Jurkat, Clone E6-1 (cell line): ENCODE measurements at regions not wholly inside any gene's neighbourhood (a gene's known extent, or its start where the extent isn't known, plus 50 kb on each side); places are given as distances from the start of the nearest gene placed in this dataset.
"Not testable (repeated sequence)": the region's sequence is repeated elsewhere in the genome, so short reads cannot be mapped to it uniquely, and the experiment has no call there.

Experiments
- DNase-seq: peaks from one replicate; pipeline ENCODE4 v3.0.0-alpha.2; 2011; ENCODE audit warnings: low read depth, low spot score
- H3K4me3 ChIP-seq: 2 replicates; pipeline ENCODE4 v1.5.1; 2011; ENCODE audit warnings: mild to moderate bottlenecking, low read length, control low read depth, moderate library complexity

DNA sequence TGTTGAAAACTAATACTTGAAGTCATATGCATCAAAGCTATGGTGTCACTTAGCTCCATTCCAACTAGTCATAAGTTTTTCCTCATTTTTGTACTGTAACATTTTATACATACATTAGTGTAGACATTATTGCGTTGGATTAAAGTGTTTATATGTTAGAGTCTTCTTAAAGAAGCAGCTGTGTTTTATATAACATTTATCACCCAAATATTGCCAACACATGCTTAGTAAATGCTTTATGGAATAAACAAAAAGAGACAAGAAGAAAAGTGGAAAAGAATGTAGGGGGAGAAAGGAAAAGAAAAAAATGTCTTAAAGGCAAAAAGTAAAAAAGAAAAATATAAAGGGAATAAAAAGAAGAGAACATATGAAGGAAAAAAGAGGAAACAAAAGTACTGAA, 1314.3 kb upstream of the CELF4 start:
- no peak for DNase-seq

GRCh38 chr18:38872342-38872741, 1306.7 kb upstream of the CELF4 start:
- H3K4me3 ChIP-seq, result no peak overlapping the region
- no peak for DNase-seq

More for the DNA sequence above, 1314.3 kb upstream of the CELF4 start:
- H3K4me3 ChIP-seq, result no peak overlapping the region

GRCh38 chr18:38868757-38869156, 1303.2 kb upstream of the CELF4 start:
- peak; percentile 34 for DNase-seq
- H3K4me3 ChIP-seq, result no peak overlapping the region

DNA sequence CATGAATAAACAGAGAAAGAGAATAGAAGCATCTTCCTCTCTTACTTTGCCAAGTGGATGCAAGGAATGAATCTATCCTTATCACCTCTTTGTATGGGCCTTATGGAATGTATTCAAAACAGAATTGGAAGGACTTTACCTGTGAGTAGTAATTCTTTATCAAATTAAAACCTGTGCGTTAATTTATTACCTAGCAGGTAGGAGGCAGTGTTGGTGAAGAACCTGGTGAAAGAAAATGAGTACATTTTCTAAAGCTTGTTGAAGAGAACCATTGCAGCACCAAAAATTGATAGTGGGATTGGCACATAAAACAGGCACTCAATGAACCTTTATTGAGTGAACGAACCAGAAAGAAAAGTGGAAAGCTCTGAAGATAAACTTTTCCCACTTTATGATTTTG, 1302.1 kb upstream of the CELF4 start:
- no peak overlapping the region for H3K4me3 ChIP-seq
- DNase-seq, result no peak

- H3K4me3 ChIP-seq, result no peak overlapping the region
- DNase-seq, result no peak
Measured at GRCh38 chr18:38851526-38851925, 1285.9 kb upstream of the CELF4 start.

DNA sequence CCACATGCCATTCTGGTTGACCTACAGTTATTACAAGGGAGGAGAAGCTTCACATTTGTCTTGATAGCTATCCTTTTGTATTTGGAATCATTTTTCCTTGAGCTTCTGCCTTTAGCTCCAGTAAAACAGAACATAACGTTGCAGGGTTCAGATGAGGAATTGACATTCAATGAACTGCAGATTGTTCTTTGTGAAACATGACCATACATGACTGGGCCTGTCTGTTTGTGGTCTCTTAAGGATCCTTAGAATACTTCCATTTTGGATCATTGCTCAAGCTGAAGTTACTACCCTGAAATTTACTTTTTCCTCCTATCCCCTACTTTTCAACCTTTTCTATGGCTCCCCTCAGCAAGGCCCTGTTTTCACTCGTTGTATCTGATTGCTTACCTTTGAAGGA, 1281.7 kb upstream of the CELF4 start:
- no peak for DNase-seq
- no peak overlapping the region for H3K4me3 ChIP-seq

- no peak overlapping the region for H3K4me3 ChIP-seq
- no peak for DNase-seq
Measured at GRCh38 chr18:38843291-38843690, 1277.7 kb upstream of the CELF4 start.

- DNase-seq, result no peak
- H3K4me3 ChIP-seq, result no peak overlapping the region
Measured at GRCh38 chr18:38826247-38826646, 1260.6 kb upstream of the CELF4 start.

DNA sequence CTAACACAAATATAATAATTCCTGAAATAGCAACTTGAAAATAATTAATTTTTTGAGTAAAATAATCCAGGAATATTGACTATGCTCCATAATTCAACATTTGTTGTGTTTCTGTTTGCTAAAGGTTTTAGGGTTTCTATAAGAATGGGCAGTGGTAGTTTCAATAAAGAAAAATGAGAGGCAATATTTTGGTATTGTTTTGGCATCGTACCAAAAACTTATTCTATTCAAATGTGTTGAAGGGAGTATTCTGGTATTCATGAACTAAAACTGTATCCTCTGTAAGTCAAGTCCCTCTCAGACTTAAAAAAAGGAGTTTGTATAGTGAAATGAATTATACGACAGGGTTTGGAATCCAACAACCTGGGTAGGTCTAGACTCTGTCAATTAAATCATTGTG, 1245.6 kb upstream of the CELF4 start:
- DNase-seq, result no peak
- no peak overlapping the region for H3K4me3 ChIP-seq

DNA sequence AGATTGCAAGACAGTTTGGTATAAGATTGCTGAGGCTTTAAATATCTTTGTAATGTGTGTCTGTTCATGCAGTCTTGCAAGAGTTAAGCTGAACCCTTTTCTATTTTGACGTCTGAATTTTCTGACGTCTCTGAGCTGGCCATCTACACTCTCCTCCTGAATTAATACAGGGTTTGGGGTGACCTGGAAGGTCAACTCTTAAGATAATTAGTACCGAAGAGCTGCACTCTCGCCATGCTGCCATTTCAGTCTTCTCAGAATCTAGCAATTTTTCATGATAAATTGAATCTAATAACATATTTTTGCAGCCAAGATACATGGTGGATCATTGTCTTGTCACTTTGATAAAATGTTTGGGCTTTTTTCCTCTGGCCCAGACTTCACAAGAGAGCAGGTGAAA, 1245.2 kb upstream of the CELF4 start:
- no peak overlapping the region for H3K4me3 ChIP-seq
- no peak for DNase-seq

DNA sequence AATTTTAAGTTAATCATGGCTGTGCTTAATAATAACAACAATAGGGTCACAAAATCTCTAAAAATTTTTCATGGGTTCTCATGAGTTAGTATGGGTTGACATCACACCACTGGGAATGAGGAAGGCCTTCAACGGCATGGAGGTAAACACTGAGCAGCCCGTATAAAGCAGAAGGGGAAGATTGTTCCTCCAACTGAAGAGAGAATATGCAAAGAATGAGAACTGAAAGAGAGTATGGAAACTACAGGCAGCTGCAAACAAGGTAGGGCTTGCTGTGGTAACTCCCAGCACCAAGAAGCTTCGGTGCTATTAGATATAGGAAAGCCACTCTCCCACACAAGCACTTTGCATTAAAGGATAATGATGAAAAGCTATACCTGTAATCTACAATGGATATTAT, 1242.3 kb upstream of the CELF4 start:
- DNase-seq, result no peak
- H3K4me3 ChIP-seq, result no peak overlapping the region

DNA sequence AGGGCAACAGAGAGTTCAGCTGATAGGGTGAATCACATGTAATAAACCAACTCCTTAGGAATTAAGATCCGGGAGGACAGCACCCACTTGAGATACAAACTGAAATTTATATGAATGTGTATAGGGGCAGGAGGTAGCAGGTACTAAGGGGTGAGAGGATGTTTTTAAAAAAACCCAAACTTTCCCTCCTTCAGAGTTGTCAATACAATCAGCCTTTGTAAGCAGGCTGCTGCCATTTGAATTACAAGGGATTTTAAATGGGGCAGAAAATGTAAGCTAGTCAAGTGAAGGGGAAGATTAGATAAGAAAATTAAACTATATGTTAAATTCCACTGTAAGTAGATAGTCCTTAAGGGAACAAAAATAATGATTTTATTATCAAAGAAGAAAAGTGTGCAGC, 1239.7 kb upstream of the CELF4 start:
- DNase-seq, result no peak
- no peak overlapping the region for H3K4me3 ChIP-seq

DNA sequence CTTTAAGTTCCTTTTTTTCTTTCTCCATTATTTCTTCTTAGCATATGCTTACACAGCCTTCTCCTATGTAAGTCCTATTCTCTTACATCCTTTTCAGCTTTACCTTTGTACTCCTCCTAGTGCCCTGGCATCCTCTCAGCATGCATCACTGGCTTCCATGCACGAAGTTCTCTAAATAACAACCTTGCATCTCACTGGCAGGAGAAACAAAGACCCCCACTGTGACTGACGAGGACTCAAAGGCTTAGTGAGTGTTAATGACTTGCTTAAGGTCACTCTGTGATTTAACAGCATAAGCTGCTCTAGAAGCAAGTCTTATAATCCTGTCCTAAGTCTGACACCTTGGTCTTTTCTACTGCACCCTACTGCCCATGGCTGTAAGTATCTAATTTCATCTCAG, 1236.0 kb upstream of the CELF4 start:
- DNase-seq, result no peak
- no peak overlapping the region for H3K4me3 ChIP-seq

DNA sequence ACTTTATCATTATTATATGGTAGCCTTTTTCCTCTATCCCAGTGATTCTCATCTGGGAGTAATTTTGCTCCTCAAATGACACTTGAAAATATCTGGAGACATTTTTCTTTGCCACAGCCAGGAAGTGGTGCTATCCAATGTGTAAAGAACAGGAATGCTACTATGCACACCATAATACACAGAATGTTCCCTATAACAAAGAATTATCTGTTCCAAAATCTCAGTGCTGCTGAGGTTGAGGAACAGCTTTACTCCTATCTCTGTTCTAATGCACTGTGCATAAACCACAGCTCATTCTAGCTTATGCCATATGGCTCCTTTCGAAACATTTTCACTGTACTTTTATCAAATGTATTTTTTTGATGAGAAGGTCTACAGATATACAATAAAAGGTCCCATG, 1231.2 kb upstream of the CELF4 start:
- H3K4me3 ChIP-seq, result no peak overlapping the region
- no peak for DNase-seq

DNA sequence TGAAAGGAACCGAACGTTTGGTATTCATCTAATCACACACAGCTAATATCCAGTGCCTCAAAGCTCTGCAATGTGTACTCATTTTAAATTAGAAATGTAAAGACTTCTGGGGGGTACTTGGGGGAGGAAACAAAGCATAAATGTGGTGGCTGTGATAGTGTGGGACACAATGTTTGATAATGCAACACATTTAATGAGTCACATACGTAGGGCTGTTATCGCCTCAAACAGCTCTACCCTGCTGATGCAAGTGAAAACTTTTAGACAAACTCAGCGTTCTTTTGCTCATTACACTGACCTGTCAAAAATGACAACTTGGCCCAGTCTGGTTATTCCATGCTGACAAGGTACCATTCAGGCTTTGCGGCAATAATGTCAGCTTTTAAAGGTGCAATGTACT, 1227.1 kb upstream of the CELF4 start:
- no peak for DNase-seq
- no peak overlapping the region for H3K4me3 ChIP-seq

- H3K4me3 ChIP-seq, result no peak overlapping the region
- no peak for DNase-seq
Measured at GRCh38 chr18:38790786-38791185, 1225.2 kb upstream of the CELF4 start.

GRCh38 chr18:38790303-38790702, 1224.7 kb upstream of the CELF4 start:
- DNase-seq, result peak; percentile 11
- H3K4me3 ChIP-seq, result no peak overlapping the region

DNA sequence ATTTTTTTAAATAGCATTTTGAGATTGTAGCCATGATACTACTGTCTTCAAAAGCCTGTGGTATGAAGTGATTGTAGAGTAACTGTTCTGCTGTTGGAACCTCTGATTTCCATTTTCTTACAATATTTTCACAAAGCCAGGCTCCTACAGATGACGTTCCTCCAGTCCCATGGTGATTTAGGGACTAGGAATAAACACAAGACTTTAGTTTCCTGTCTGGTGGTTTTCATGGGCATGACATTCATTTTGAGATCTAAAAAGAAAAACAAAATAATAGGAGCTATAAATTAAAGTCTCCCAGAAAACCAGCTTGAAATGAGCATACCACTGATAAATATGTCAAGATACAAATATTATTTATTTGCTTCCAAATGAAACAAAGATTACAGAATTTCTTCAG, 1223.5 kb upstream of the CELF4 start:
- DNase-seq, result no peak
- H3K4me3 ChIP-seq, result no peak overlapping the region

GRCh38 chr18:38786906-38787305, 1221.3 kb upstream of the CELF4 start:
- no peak for DNase-seq
- no peak overlapping the region for H3K4me3 ChIP-seq

DNA sequence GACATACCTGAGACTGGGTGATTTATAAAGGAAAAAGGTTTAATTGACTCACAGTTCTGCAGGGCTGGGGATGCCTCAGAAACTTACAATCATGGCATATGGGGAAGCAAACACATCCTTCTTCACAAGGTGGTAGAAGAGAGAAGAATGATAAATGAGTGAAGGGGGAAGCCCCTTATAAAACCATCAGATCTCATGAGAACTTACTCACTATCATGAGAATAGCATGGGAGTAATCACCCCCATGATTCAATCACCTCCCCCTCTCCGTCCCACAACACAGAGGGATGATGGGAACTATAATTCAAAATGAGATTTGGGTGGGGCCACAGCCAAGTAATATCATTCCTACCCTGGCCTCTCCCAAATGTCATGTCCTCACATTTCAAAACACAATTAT, 1206.0 kb upstream of the CELF4 start:
- DNase-seq, result not testable (repeated sequence)

GRCh38 chr18:38768504-38768903, 1202.9 kb upstream of the CELF4 start:
- DNase-seq, result no peak

More for the DNA sequence above, 1206.0 kb upstream of the CELF4 start:
- not testable (repeated sequence) for H3K4me3 ChIP-seq

GRCh38 chr18:38759457-38759856, 1193.9 kb upstream of the CELF4 start:
- DNase-seq, result no peak
- H3K4me3 ChIP-seq, result no peak overlapping the region

More at GRCh38 chr18:38768504-38768903, 1202.9 kb upstream of the CELF4 start:
- H3K4me3 ChIP-seq, result no peak overlapping the region
